Kidney (tissue), 13 donors: ENCODE measurements at regions not wholly inside any gene's neighbourhood (a gene's known extent, or its start where the extent isn't known, plus 50 kb on each side); places are given as distances from the start of the nearest gene placed in this dataset.
A peak's percentile ranks its signal among the peaks of the same experiment; 100 is the strongest.
"Not testable (repeated sequence)": the region's sequence is repeated elsewhere in the genome, so short reads cannot be mapped to it uniquely, and the experiment has no call there.

Experiments used
- DNase-seq, 5 donors: peaks; one replicate each; pipeline ENCODE4 v3.0.0-alpha.2; 2013 to 2020
- FAIRE-seq: peaks from 2 replicates; lab custom pipeline; 2012; peaks lifted over from hg19 to GRCh38; lab: Jason Lieb, UNC
- H3K27ac ChIP-seq, 2 donors: one replicate each; pipeline ENCODE4 v1.7.0; 2013; ENCODE audit warnings: low read depth in 2 of 2, low read length in 2 of 2, inconsistent platforms in 1 of 2
- H3K27me3 ChIP-seq: one replicate; pipeline ENCODE4 v1.7.1; 2013; ENCODE audit warnings: low read length, inconsistent platforms; ENCODE audit not compliant: control insufficient read depth, insufficient read depth
- H3K36me3 ChIP-seq, 3 donors: one replicate each; pipeline versions ENCODE4 v1.7.0 to v1.7.1; 2013; ENCODE audit warnings: low read length in 3 of 3, control low read depth in 1 of 3, inconsistent platforms in 1 of 3; ENCODE audit not compliant: insufficient read depth in 3 of 3, control insufficient read depth in 2 of 3
- H3K4me1 ChIP-seq, 3 donors: one replicate each; pipeline versions ENCODE4 v1.7.0 to v1.7.1; 2013; ENCODE audit warnings: low read length in 3 of 3, inconsistent platforms in 1 of 3, low read depth in 1 of 3; ENCODE audit not compliant: control insufficient read depth in 2 of 3, insufficient read depth in 2 of 3
- H3K4me3 ChIP-seq, 3 donors: one replicate each; pipeline versions ENCODE4 v1.7.0 to v1.8.1; 2013; ENCODE audit warnings: low read length in 3 of 3, control low read depth in 1 of 3, inconsistent platforms in 1 of 3
- H3K9ac ChIP-seq, 3 donors: one replicate each; pipeline versions ENCODE4 v1.7.0 to v1.7.1; 2013; ENCODE audit warnings: low read length in 3 of 3, control low read depth in 1 of 3, inconsistent platforms in 1 of 3
- H3K9me3 ChIP-seq, 3 donors: one replicate each; pipeline versions ENCODE4 v1.7.0 to v1.7.1; 2013; ENCODE audit warnings: low read length in 3 of 3, control low read depth in 1 of 3, inconsistent platforms in 1 of 3; ENCODE audit not compliant: control insufficient read depth in 2 of 3, insufficient read depth in 1 of 3
- CTCF ChIP-seq: IDR thresholded peaks from 3 replicates; pipeline ENCODE4 v1.5.1; 2012; ENCODE audit warnings: mild to moderate bottlenecking, moderate library complexity, borderline replicate concordance; ENCODE audit not compliant: insufficient read depth; ENCODE audit errors: extremely low read depth
- intact Hi-C: fragments of 100-400 bp; cut with DNase I; formaldehyde crosslinking; loops from one replicate; pipeline ENCODE4 v1.11.1; 2022
- donor health status: control.
- donor health status: control.
- donor health status: control.
- donor health status: control.
- donor health status: control.
- donor health status: DM: yes; HTN: yes; CAD: no.
- donor health status: Normal renal cell carcinoma (clear cell type).

DNA sequence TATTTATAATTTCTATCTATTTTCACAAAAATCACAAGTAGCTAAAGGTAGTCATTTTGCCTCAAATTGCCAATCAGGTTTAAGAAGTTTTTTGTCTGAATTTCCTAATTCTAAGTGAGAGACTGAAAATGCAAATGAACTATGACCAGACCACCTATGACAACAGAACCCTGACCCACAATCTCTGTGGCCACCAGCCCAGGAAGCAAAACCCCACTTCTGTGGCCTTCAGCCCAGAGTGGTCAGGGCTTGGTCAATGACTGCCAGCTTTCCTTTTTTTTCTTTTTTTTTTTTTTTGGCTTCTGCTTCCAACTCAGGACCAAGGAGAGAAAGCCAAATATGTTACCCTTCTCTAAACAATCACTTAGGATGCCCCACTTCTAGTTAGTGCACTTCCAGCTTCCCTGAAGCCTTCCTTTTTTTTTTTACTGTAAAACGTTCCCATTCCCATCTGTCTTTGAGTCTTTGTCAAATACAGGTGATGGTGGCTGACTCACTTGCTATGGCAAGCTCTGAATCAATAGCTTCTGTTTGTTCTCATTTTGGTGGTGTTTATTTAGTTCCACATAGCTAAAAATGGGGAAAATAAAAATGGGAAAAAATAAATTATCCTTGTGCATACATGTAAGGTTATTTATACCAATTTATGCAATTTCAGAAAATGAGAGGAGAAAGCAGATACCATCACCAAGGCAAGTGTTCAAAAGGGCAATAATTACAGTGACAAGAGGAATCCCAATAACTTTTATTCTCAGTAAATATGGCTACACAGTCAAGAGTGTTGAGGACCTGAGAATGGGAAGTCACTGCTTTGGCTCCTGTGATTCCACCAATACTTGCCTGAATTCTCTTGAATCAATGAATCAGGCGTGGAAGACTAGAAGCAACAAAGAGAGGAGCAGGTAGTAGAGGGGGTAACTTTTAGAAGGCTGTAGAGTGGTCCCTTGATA, 170.3 kb upstream of the PDE7B start:
- Histone ChIP-seq H3K4me1 (peaks cover 0 to 1% (median 0%) of the 10 kb centered on the region in 3 donors), H3K9ac (no peak overlapping the region), H3K27me3 (no peaks in the 10 kb centered on the region), H3K4me3 (no peak overlapping the region), H3K9me3 (no peaks in the 10 kb centered on the region), H3K36me3 (no peaks in the 10 kb centered on the region), H3K27ac (no peak overlapping the region)
- intact Hi-C loops: no loop called here
- TF ChIP-seq CTCF: no peak
- FAIRE-seq (no peak), DNase-seq (no peak)

GRCh38 chr6:135686784-135687301, 164.7 kb upstream of the PDE7B start:
- DNase-seq (peak in 2 of 5 donors; percentile 67 to 70), FAIRE-seq (no peak)
- Histone ChIP-seq H3K4me3 (no peak overlapping the region), H3K4me1 (peaks cover 0 to 4% (median 2%) of the 10 kb centered on the region in 3 donors), H3K9me3 (no peaks in the 10 kb centered on the region), H3K9ac (no peak overlapping the region), H3K27ac (peak overlapping the region in 1 of 2 donors; percentile 2), H3K27me3 (no peaks in the 10 kb centered on the region), H3K36me3 (no peaks in the 10 kb centered on the region)
- intact Hi-C loops: no loop called here
- TF ChIP-seq CTCF: no peak

- H3K4me1 ChIP-seq: not testable (repeated sequence)
These were observed 163.0 kb upstream of the PDE7B start for GRCh38 chr6:135688476-135688875.

DNA sequence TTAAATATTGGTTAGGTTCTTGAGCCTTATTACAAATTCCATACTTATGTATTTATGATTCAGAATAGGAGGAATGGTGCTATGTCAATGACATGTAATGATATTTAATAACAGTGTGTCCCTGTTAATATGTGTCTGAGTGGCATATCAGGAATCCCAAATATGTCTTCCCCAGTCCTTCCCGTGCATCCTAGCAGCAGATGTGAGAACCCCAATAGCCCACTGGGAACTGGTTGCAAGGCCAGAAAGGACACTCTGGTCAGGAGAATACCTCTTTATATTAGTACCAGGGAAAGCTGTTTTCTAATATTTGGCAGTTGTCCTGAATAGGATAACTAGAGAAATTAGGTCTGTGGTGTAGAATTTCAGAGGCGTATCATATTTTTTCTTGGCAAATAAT, 159.1 kb upstream of the PDE7B start:
- no peaks in the 10 kb centered on the region for H3K36me3 ChIP-seq
- intact Hi-C loops: no loop called here
- no peak overlapping the region for H3K27ac ChIP-seq
- DNase-seq: no peak
- TF ChIP-seq CTCF: no peak
- H3K27me3 ChIP-seq: no peaks in the 10 kb centered on the region
- no peak overlapping the region for H3K4me3 ChIP-seq
- no peaks in the 10 kb centered on the region for H3K4me1 ChIP-seq
- no peak overlapping the region for H3K9ac ChIP-seq
- H3K9me3 ChIP-seq: no peaks in the 10 kb centered on the region
- FAIRE-seq: no peak

More at GRCh38 chr6:135688476-135688875, 163.0 kb upstream of the PDE7B start:
- H3K9me3 ChIP-seq, H3K27ac ChIP-seq, DNase-seq, H3K4me3 ChIP-seq, H3K9ac ChIP-seq, FAIRE-seq, intact Hi-C loops, H3K27me3 ChIP-seq, H3K36me3 ChIP-seq: not testable (repeated sequence)
